ENCODE measurements at regions not wholly inside any gene's neighbourhood (a gene's known extent, or its start where the extent isn't known, plus 50 kb on each side); places are given as distances from the start of the nearest gene placed in this dataset.

DNA sequence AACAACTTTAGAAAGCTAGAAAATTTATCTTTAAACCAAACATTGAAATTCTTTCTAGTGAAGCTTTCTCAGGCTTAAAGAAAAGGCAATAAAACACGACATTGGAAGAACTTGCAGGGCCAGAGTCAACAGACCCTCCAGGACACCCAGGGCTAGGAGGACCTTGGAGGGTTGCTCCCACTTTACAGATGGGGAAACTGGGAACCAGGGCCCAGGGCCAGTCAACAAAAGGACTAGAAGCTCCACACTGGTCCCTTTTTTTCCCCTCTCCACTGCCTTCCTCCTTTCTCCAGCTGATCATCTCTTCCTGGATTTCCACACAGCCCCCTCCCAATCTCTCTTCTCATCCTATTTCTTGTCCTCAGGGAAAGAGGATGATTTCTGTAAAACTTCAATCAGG lies 307.7 kb upstream of the CDH5 start:
- ChIA-PET POLR2A (no interaction called here), CTCF (ENCODE audit: unreplicated experiment) (no interaction called here)
- no peaks in the 10 kb centered on the region for H3K4me1 ChIP-seq (ENCODE audit: insufficient read depth, low read length, poor library complexity, severe bottlenecking)
- H3K36me3 ChIP-seq (ENCODE audit: insufficient read depth, low read length), result no peaks in the 10 kb centered on the region
- BruUV-seq (replicated peaks), result no TSS peak
- H3K9me3 ChIP-seq (ENCODE audit: low read length), result no peaks in the 10 kb centered on the region
- H3K4me2 ChIP-seq (ENCODE audit: low read length), result no peak overlapping the region
- no peak overlapping the region for H3K4me3 ChIP-seq (ENCODE audit: low read depth, low read length, poor library complexity, severe bottlenecking)
- no peak for TF ChIP-seq EZH2phosphoT487 (IDR thresholded peaks at IDR 0.05; ENCODE audit: borderline replicate concordance, low read depth, low read length)
- TF ChIP-seq, protein P1, sequence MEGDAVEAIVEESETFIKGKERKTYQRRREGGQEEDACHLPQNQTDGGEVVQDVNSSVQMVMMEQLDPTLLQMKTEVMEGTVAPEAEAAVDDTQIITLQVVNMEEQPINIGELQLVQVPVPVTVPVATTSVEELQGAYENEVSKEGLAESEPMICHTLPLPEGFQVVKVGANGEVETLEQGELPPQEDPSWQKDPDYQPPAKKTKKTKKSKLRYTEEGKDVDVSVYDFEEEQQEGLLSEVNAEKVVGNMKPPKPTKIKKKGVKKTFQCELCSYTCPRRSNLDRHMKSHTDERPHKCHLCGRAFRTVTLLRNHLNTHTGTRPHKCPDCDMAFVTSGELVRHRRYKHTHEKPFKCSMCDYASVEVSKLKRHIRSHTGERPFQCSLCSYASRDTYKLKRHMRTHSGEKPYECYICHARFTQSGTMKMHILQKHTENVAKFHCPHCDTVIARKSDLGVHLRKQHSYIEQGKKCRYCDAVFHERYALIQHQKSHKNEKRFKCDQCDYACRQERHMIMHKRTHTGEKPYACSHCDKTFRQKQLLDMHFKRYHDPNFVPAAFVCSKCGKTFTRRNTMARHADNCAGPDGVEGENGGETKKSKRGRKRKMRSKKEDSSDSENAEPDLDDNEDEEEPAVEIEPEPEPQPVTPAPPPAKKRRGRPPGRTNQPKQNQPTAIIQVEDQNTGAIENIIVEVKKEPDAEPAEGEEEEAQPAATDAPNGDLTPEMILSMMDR (conservative IDR thresholded peaks at IDR 0.05; ENCODE audit: low read length), result no peak
- no peaks in the 10 kb centered on the region for H3K79me2 ChIP-seq (ENCODE audit: insufficient read depth, low read depth, low read length)
- H3K27ac ChIP-seq (ENCODE audit: low read depth, low read length, poor library complexity, severe bottlenecking), result no peak overlapping the region
- H3K9me2 ChIP-seq (ENCODE audit: insufficient read depth, low read length), result no peaks in the 10 kb centered on the region
- DNase-seq (ENCODE audit: low spot score), result no peak
- intact Hi-C loops (cut with micrococcal nuclease; ENCODE audit: unreplicated experiment), result no loop called here
- no peak overlapping the region for H2AFZ ChIP-seq (ENCODE audit: low read length)
- H4K20me1 ChIP-seq (ENCODE audit: insufficient read depth, low read length), result no peaks in the 10 kb centered on the region

DNA sequence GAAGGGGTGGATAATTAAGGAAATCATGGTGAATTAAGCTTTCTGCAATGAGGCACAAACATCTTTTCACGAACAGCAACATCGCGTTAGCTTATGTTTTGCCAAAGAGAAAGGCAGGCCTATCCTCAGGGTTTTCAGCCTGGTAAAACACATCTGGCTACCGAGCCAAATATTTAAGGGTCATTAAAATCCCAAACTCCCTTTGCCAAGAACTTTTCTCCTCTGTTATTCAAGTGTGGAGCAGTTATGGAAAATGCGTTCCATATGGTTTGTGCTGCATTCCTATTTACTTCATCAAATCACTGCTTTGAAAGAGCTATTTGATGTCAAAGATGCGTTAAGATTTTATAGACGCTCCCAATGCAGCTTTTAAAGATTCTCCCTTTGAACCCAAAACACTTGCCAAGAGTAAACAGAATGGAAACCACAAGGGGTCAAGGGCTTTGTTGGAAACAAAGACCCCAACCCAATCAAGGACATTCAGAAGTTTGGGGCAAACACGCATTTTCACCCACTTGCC lies 308.3 kb upstream of the CDH5 start:
- no peaks in the 10 kb centered on the region for H3K79me2 ChIP-seq (ENCODE audit: insufficient read depth, low read depth, low read length)
- H3K4me3 ChIP-seq (ENCODE audit: low read depth, low read length, poor library complexity, severe bottlenecking), result no peak overlapping the region
- TF ChIP-seq EZH2phosphoT487 (IDR thresholded peaks at IDR 0.05; ENCODE audit: borderline replicate concordance, low read depth, low read length), result no peak
- TF ChIP-seq, protein P1 (conservative IDR thresholded peaks at IDR 0.05; ENCODE audit: low read length), result no peak
- H3K9me3 ChIP-seq (ENCODE audit: low read length), result no peaks in the 10 kb centered on the region
- H4K20me1 ChIP-seq (ENCODE audit: insufficient read depth, low read length), result no peaks in the 10 kb centered on the region
- H3K36me3 ChIP-seq (ENCODE audit: insufficient read depth, low read length), result no peaks in the 10 kb centered on the region
- no peak overlapping the region for H3K4me2 ChIP-seq (ENCODE audit: low read length)
- intact Hi-C loops (cut with micrococcal nuclease; ENCODE audit: unreplicated experiment), result no loop called here
- H3K4me1 ChIP-seq (ENCODE audit: insufficient read depth, low read length, poor library complexity, severe bottlenecking), result no peaks in the 10 kb centered on the region
- DNase-seq (ENCODE audit: low spot score), result no peak
- POLR2A ChIA-PET, result no interaction called here
- no peak overlapping the region for H3K27ac ChIP-seq (ENCODE audit: low read depth, low read length, poor library complexity, severe bottlenecking)
- no peaks in the 10 kb centered on the region for H3K9me2 ChIP-seq (ENCODE audit: insufficient read depth, low read length)
- CTCF ChIA-PET (ENCODE audit: unreplicated experiment), result no interaction called here
- no TSS peak for BruUV-seq (replicated peaks)
- H2AFZ ChIP-seq (ENCODE audit: low read length), result no peak overlapping the region

DNA sequence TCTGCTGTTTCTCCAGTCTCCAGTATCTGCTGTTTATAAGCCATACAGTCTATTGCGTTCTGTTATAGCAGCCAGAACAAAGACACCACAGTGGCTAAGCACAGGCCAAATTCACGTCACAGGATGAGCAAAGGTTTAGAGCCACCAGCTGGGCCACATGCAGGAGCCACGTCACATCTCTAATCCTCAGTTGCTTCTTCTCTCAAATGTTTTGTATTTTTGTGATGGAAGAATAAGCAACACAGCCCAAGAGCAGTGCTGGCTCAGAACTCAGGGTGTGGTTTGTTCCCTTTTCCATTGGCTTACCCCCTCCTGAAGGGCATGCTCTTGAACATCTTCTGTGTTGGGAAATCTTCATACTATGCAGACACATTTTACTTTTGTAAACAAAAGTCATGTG lies 309.4 kb upstream of the CDH5 start:
- no peak overlapping the region for H3K27ac ChIP-seq (ENCODE audit: low read depth, low read length, poor library complexity, severe bottlenecking)
- no peak overlapping the region for H2AFZ ChIP-seq (ENCODE audit: low read length)
- POLR2A ChIA-PET, result no interaction called here
- no peaks in the 10 kb centered on the region for H3K9me3 ChIP-seq (ENCODE audit: low read length)
- no peaks in the 10 kb centered on the region for H4K20me1 ChIP-seq (ENCODE audit: insufficient read depth, low read length)
- no peaks in the 10 kb centered on the region for H3K79me2 ChIP-seq (ENCODE audit: insufficient read depth, low read depth, low read length)
- H3K9me2 ChIP-seq (ENCODE audit: insufficient read depth, low read length), result no peaks in the 10 kb centered on the region
- no peak for DNase-seq (ENCODE audit: low spot score)
- H3K36me3 ChIP-seq (ENCODE audit: insufficient read depth, low read length), result no peaks in the 10 kb centered on the region
- CTCF ChIA-PET (ENCODE audit: unreplicated experiment), result no interaction called here
- BruUV-seq (replicated peaks), result no TSS peak
- H3K4me1 ChIP-seq (ENCODE audit: insufficient read depth, low read length, poor library complexity, severe bottlenecking), result no peaks in the 10 kb centered on the region
- H3K4me3 ChIP-seq (ENCODE audit: low read depth, low read length, poor library complexity, severe bottlenecking), result no peak overlapping the region
- intact Hi-C loops (cut with micrococcal nuclease; ENCODE audit: unreplicated experiment), result no loop called here
- TF ChIP-seq, protein P1 (conservative IDR thresholded peaks at IDR 0.05; ENCODE audit: low read length), result no peak
- no peak for TF ChIP-seq EZH2phosphoT487 (IDR thresholded peaks at IDR 0.05; ENCODE audit: borderline replicate concordance, low read depth, low read length)
- no peak overlapping the region for H3K4me2 ChIP-seq (ENCODE audit: low read length)
